H9 (cell line): ENCODE measurements at regions not wholly inside any gene's neighbourhood (a gene's known extent, or its start where the extent isn't known, plus 50 kb on each side); places are given as distances from the start of the nearest gene placed in this dataset.

Experiments
- DNase-seq: peaks from one replicate; pipeline ENCODE4 v3.0.0-alpha.2; 2017
- H2AFZ ChIP-seq: one replicate; pipeline ENCODE4 v1.6.1; 2013; ENCODE audit warnings: mild to moderate bottlenecking, low read length, control low read depth, moderate library complexity
- H2AK5ac ChIP-seq: 2 replicates; pipeline ENCODE4 v1.6.1; 2013; ENCODE audit warnings: low read length, control low read depth, mixed read lengths; ENCODE audit not compliant: insufficient read length
- H2BK120ac ChIP-seq: one replicate; pipeline ENCODE4 v1.6.1; 2013; ENCODE audit warnings: low read depth, mild to moderate bottlenecking, low read length, control low read depth, inconsistent platforms; ENCODE audit not compliant: poor library complexity, severe bottlenecking
- H2BK12ac ChIP-seq: 2 replicates; pipeline ENCODE4 v1.6.1; 2013; ENCODE audit warnings: low read length, control low read depth, mixed read lengths, low read depth; ENCODE audit not compliant: insufficient read length
- H2BK15ac ChIP-seq: 2 replicates; pipeline ENCODE4 v1.6.1; 2013; ENCODE audit warnings: low read depth, low read length, control low read depth
- H2BK20ac ChIP-seq: one replicate; pipeline ENCODE4 v1.6.1; 2013; ENCODE audit warnings: low read depth, mild to moderate bottlenecking, low read length, control low read depth, inconsistent platforms; ENCODE audit not compliant: poor library complexity, severe bottlenecking
- H2BK5ac ChIP-seq: 2 replicates; pipeline ENCODE4 v1.6.1; 2013; ENCODE audit warnings: low read length, control low read depth, mixed read lengths; ENCODE audit not compliant: insufficient read length
- H3K14ac ChIP-seq: 2 replicates; pipeline ENCODE4 v1.6.1; 2013; ENCODE audit warnings: low read length, control low read depth; ENCODE audit not compliant: insufficient read depth
- H3K18ac ChIP-seq: 2 replicates; pipeline ENCODE4 v1.6.1; 2013; ENCODE audit warnings: low read depth, mild to moderate bottlenecking, mixed read lengths, low read length, control low read depth; ENCODE audit not compliant: insufficient read length
- H3K23ac ChIP-seq: 2 replicates; pipeline ENCODE4 v1.6.1; 2013; ENCODE audit warnings: low read length, control low read depth, mixed read lengths, low read depth; ENCODE audit not compliant: insufficient read length
- H3K23me2 ChIP-seq: 2 replicates; pipeline ENCODE4 v1.6.1; 2013; ENCODE audit warnings: low read depth, mild to moderate bottlenecking, mixed read lengths, low read length, control low read depth; ENCODE audit not compliant: insufficient read length, poor library complexity, severe bottlenecking
- H3K27ac ChIP-seq: 2 replicates; pipeline ENCODE4 v1.5.1; 2013; ENCODE audit warnings: low read length, control low read depth, mixed read lengths, low read depth; ENCODE audit not compliant: insufficient read length
- H3K27me3 ChIP-seq: 2 replicates; pipeline ENCODE4 v1.6.1; 2013; ENCODE audit warnings: low read length, control low read depth, inconsistent platforms; ENCODE audit not compliant: insufficient read depth
- H3K4ac ChIP-seq: 2 replicates; pipeline ENCODE4 v1.6.1; 2013; ENCODE audit warnings: low read depth, mild to moderate bottlenecking, control low read depth, inconsistent platforms, low read length, moderate library complexity
- H3K4me1 ChIP-seq: 2 replicates; pipeline ENCODE4 v1.6.1; 2013; ENCODE audit warnings: low read length, control low read depth, inconsistent platforms; ENCODE audit not compliant: insufficient read depth
- H3K4me2 ChIP-seq: 2 replicates; pipeline ENCODE4 v1.6.1; 2013; ENCODE audit warnings: low read length, control low read depth, mixed read lengths; ENCODE audit not compliant: insufficient read length, insufficient read depth
- H3K56ac ChIP-seq: 2 replicates; pipeline ENCODE4 v1.6.1; 2013; ENCODE audit warnings: low read depth, mild to moderate bottlenecking, mixed read lengths, low read length, control low read depth; ENCODE audit not compliant: insufficient read length
- H3K79me1 ChIP-seq: 2 replicates; pipeline ENCODE4 v1.6.1; 2013; ENCODE audit warnings: low read depth, mild to moderate bottlenecking, moderate library complexity, low read length, control low read depth, inconsistent platforms; ENCODE audit not compliant: insufficient read depth, poor library complexity, severe bottlenecking
- H3K79me2 ChIP-seq: 2 replicates; pipeline ENCODE4 v1.6.1; 2013; ENCODE audit warnings: low read length, control low read depth, inconsistent platforms; ENCODE audit not compliant: insufficient read depth
- H3K9ac ChIP-seq: 2 replicates; pipeline ENCODE4 v1.6.1; 2013; ENCODE audit warnings: low read length, control low read depth, mixed read lengths; ENCODE audit not compliant: insufficient read length; ENCODE audit errors: extremely low read depth
- H3K9me3 ChIP-seq: one replicate; pipeline ENCODE4 v1.6.1; 2013; ENCODE audit warnings: low read depth, low read length, inconsistent platforms; ENCODE audit not compliant: control insufficient read depth
- H3T11ph ChIP-seq: one replicate; pipeline ENCODE4 v1.6.1; 2013; ENCODE audit warnings: mild to moderate bottlenecking, low read length, control low read depth, inconsistent platforms
- H4K20me1 ChIP-seq: one replicate; pipeline ENCODE4 v1.6.1; 2013; ENCODE audit not compliant: control insufficient read depth, insufficient read length, insufficient read depth
- H4K5ac ChIP-seq: 2 replicates; pipeline ENCODE4 v1.6.1; 2013; ENCODE audit warnings: low read depth, mild to moderate bottlenecking, mixed read lengths, low read length, control low read depth; ENCODE audit not compliant: insufficient read length
- H4K8ac ChIP-seq: replicated peaks from 2 replicates; pipeline ENCODE4 v1.6.1; 2013; ENCODE audit warnings: low read length, control low read depth, mixed read lengths, low read depth; ENCODE audit not compliant: insufficient read length
- H4K91ac ChIP-seq: 2 replicates; pipeline ENCODE4 v1.6.1; 2013; ENCODE audit warnings: low read depth, mild to moderate bottlenecking, moderate library complexity, mixed read lengths, low read length, control low read depth; ENCODE audit not compliant: insufficient read length
- H3K27ac Mint-ChIP-seq, 3 experiments: 2 replicates in 2 of 3; 3 replicates in 1 of 3; pipeline ENCODE4 v1.8.0; 2020 to 2021; ENCODE audit warnings: mixed read lengths in 3 of 3, mild to moderate bottlenecking in 1 of 3, moderate library complexity in 1 of 3
- H3K27me3 Mint-ChIP-seq: 2 replicates; pipeline ENCODE4 v1.8.0; 2021; ENCODE audit warnings: low read depth, mild to moderate bottlenecking, moderate library complexity, mixed read lengths
- H3K36me3 Mint-ChIP-seq, 3 experiments: 2 replicates in 2 of 3; 3 replicates in 1 of 3; pipeline ENCODE4 v1.8.0; 2020 to 2021; ENCODE audit warnings: low read depth in 3 of 3, mixed read lengths in 3 of 3; ENCODE audit not compliant: insufficient read depth in 1 of 3
- H3K4me1 Mint-ChIP-seq, 2 experiments: 2 replicates each; pipeline ENCODE4 v1.8.0; 2020; ENCODE audit warnings: mixed read lengths in 2 of 2
- H3K4me3 Mint-ChIP-seq, 2 experiments: 2 replicates in 1 of 2; 3 replicates in 1 of 2; pipeline ENCODE4 v1.8.0; 2020 to 2021; ENCODE audit warnings: mild to moderate bottlenecking in 2 of 2, mixed read lengths in 2 of 2, moderate library complexity in 1 of 2
- H3K9me3 Mint-ChIP-seq, 2 experiments: 2 replicates in 1 of 2; 3 replicates in 1 of 2; pipeline ENCODE4 v1.8.0; 2020; ENCODE audit warnings: mild to moderate bottlenecking in 2 of 2, mixed read lengths in 2 of 2, moderate library complexity in 1 of 2
- CTCF ChIP-seq: fragments of 200-600 bp; sonication (generic); conservative IDR thresholded peaks from 3 replicates; pipeline ENCODE4 v1.8.0; 2021; ENCODE audit warnings: antibody characterized with exemption, mild to moderate bottlenecking
- WGBS: extraction: QIAGEN DNeasy Blood & Tissue Kit; methylation state at CpG from one replicate; pipeline ENCODE4 v1.1.7; 2013; ENCODE audit warnings: missing lambda C conversion rate, low lambda C conversion rate, mixed read lengths; ENCODE audit not compliant: insufficient read length; ENCODE audit errors: extremely low coverage; 5-methylcytosine and 5-hydroxymethylcytosine counted together

- no peaks in the 10 kb centered on the region for H3K9me3 ChIP-seq
- H3K4ac ChIP-seq = no peak overlapping the region
- Mint-ChIP-seq H3K27me3 (peaks cover 7% of the 10 kb centered on the region), H3K36me3 (no peaks in the 10 kb centered on the region; a peak in 1 of 7 replicates), H3K4me3 (no peak overlapping the region), H3K9me3 (peaks cover 0 to 3% of the 10 kb centered on the region in 2 experiments; a peak in 2 of 5 replicates), H3K27ac (peak overlapping the region in 1 of 3 experiments; percentile 2; a peak in 1 of 7 replicates), H3K4me1 (peaks cover 2 to 3% of the 10 kb centered on the region in 2 experiments; a peak in 2 of 4 replicates)
- H3K23ac ChIP-seq = no peak overlapping the region
- no peaks in the 10 kb centered on the region for H4K20me1 ChIP-seq
- no peaks in the 10 kb centered on the region for H3K27me3 ChIP-seq
- no peaks in the 10 kb centered on the region for H3K23me2 ChIP-seq
- H4K8ac ChIP-seq = no peak overlapping the region
- WGBS = no CpG with 5 or more reads among the region's 17 CpGs
- H2BK12ac ChIP-seq = no peak overlapping the region
- H2AFZ ChIP-seq = no peak overlapping the region
- DNase-seq = no peak
- 0 out of 2 replicates have a peak overlapping the region, but pooled peaks have one; percentile 29 for H3K14ac ChIP-seq
- no peak overlapping the region for H2BK5ac ChIP-seq
- H2BK20ac ChIP-seq = no peak overlapping the region
- no peak overlapping the region for H3K18ac ChIP-seq
- no peak overlapping the region for H2BK120ac ChIP-seq
- no peak overlapping the region for H4K5ac ChIP-seq
- H2BK15ac ChIP-seq = no peak overlapping the region
- TF ChIP-seq CTCF = no peak
- no peak overlapping the region for H3K9ac ChIP-seq
- H3K4me2 ChIP-seq = no peak overlapping the region
- H3T11ph ChIP-seq = no peak overlapping the region
- H3K79me1 ChIP-seq = no peaks in the 10 kb centered on the region
- no peak overlapping the region for H3K27ac ChIP-seq
- H4K91ac ChIP-seq = no peak overlapping the region
- no peaks in the 10 kb centered on the region for H3K4me1 ChIP-seq
- H3K56ac ChIP-seq = no peak overlapping the region
- no peak overlapping the region for H2AK5ac ChIP-seq
- H3K79me2 ChIP-seq = no peaks in the 10 kb centered on the region
These were observed 79.0 kb downstream of the TMEM18 start for GRCh38 chr2:598058-598802.
